Erythroblast (primary cell): ENCODE measurements at regions not wholly inside any gene's neighbourhood (a gene's known extent, or its start where the extent isn't known, plus 50 kb on each side); places are given as distances from the start of the nearest gene placed in this dataset.

Experiments used
- GATA1 ChIP-seq: IDR thresholded peaks from 2 replicates; pipeline ENCODE4 v1.6.1; 2011; ENCODE audit warnings: low read depth, mild to moderate bottlenecking, control low read depth, low read length, moderate library complexity
- POLR2A ChIP-seq: IDR thresholded peaks from 2 replicates; pipeline ENCODE4 v1.6.1; 2011; ENCODE audit warnings: mild to moderate bottlenecking, low read length

GRCh38 chr2:52127527-52127926 is 1095.6 kb upstream of the NRXN1 start:
- TF ChIP-seq POLR2A (no peak), GATA1 (no peak)
